Activated T-helper 1 cell treated with anti-CD3 and anti-CD28 coated beads, Interleukin-2, amount 50 U/mL, for 16 hours (primary cell): ENCODE measurements at regions not wholly inside any gene's neighbourhood (a gene's known extent, or its start where the extent isn't known, plus 50 kb on each side); places are given as distances from the start of the nearest gene placed in this dataset.

Experiments
- DNase-seq, 2 donors: peaks; one replicate each; pipeline ENCODE4 v3.0.0-alpha.2; 2020; ENCODE audit warnings: low read depth in 1 of 2, low spot score in 1 of 2

DNA sequence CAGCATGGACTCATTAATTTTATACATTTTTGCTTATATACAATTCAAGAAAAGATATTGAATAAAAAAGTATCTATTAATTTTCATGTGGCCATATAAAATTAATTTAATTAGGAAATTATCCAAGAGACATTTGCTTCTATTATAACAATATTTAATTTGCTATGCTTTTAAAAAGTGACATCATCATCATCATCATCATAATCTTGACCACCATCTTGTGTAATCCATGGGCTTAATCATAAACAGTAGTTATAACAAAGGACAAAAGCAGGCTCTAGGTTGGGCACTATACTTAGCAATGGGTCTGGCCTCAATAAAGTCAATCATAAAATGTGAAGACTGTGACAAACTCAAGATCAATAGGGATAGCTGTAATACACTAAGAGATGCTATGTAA lies 1031.6 kb downstream of the SLITRK1 start:
- DNase-seq: no peak

DNA sequence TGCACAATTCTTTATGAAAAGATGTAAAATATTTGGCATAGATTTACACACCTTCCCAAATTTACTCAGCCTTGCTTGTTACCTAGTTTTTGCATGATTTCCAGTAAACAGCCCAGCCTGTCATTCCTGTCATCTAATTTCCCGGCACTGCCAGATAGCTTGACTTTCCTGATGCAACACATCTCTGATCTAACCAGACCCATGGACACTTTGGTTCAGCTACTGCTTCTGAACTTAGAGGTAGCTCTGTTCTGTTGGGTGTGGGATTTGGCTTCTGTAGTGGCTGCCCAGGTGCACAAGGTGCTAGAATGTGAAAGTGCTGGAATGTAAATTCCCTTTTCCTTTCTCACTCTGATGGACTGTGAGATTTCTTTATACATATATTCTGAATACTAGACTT lies 1033.5 kb downstream of the SLITRK1 start:
- DNase-seq: no peak

DNA sequence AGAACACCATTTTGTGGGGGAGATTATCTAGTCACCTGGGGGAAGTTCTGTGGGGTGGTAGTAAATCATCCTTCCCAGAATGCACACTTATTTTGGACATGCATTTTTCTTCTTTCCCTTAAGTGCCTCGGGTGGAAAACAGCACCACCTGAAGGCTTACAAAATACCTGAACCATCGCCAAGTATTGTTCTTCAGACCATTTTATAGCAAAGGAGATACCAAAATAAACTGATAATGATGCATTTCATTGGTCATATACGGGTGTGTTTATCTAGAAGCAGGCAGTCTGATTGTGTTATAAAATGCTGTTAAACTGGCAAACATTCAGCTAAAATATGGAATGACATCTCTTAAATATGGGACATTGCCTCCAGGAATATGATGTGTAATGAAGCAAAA lies 1034.7 kb downstream of the SLITRK1 start:
- no peak for DNase-seq

DNA sequence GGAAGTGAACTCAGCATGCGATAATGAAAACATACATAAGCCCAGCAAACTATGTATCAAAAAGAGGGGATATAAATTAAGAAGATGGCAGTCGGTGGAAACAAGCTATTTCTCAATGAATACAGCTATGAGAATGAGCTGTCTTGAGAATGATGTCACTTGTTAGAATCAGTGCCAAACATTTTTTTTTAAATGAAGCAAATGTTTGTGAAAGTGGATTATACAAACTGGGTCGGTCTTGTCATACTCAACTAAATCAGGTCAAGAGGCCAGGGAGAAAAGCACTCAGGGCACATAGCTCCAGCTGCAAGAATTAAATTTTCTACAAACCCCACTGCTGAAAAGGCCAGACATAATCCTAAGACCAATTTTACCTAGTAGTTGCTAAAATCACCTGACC lies 1048.4 kb downstream of the SLITRK1 start:
- no peak for DNase-seq

DNA sequence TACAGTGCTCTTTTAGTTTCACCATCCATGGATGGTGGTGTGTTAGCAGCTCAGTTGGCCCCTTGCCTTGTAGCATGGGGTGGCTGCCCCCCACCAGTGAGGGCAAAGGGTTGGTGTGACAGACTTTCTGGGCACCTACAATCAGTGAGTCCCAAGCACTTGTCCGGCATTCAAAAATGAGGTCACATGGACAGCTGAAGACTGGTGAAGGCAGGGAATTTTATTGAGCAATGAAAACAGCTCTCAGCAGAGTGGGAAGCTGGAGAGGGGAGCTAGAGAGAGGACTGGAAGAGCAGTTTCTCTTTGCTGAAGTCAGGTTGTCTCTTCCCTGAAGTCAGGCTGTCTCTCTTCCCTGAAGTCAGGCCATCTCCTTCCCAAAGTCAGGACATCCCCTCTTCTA lies 1053.2 kb downstream of the SLITRK1 start:
- DNase-seq: no peak

DNA sequence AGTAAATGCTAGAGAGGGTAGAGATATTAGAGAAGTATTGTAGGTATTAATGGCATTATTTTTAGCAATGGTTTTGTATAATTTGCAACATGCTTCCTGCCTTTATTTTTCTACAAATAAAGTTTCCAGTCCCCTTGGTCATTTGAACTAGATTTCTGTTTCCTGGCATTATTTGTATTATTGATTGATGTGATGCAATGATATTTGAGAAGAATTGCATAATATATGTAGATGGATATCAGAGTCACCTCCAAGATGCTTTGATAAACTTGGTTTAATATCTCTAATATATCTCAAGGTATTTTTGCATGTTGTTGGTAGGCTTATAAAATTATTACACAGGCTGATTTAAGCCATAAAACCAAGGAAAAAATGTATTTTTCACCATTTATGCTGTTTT lies 1054.5 kb downstream of the SLITRK1 start:
- no peak for DNase-seq

- no peak for DNase-seq
These were observed 1059.3 kb downstream of the SLITRK1 start for GRCh38 chr13:82822935-82823334.

DNA sequence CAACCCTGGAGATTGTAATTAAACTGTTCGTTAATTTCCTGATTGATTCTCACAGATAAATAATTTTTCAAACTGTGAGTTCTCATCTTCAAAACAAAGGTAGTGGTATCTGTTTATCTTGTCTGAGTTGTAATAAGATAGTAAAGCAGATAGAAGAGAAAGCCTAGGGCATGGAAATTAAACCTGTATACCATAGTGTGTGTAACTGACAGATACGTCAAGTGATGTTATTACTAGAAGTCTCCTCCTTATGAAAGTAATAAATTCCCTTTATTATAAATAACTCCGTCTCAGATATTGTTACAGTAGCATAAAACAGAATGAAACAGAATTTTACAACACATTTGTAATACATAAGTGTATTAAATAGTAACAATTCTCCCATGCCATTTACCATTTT lies 1065.1 kb downstream of the SLITRK1 start:
- DNase-seq: no peak

DNA sequence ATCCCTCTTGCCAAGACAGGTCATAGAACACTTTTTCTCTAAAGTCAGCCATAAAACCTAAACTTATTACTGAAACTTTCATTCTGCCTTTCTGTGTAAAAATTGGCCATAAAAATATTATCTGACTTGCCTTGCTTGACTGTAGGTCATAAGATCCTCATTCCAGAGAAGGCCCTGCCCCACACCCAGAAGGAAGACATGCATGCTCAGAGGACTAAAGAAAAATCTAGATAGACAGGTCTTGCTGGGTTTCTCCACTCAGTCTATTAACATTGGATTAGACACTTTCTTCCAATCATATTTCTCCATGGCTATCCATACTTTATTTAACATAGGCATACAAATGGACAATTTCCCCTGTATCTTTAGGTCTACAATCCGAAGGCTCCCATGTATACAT lies 1066.5 kb downstream of the SLITRK1 start:
- DNase-seq: no peak

GRCh38 chr13:82803341-82803740 lies 1078.9 kb downstream of the SLITRK1 start:
- DNase-seq: no peak

GRCh38 chr13:82802528-82802927 lies 1079.7 kb downstream of the SLITRK1 start:
- DNase-seq: no peak

DNA sequence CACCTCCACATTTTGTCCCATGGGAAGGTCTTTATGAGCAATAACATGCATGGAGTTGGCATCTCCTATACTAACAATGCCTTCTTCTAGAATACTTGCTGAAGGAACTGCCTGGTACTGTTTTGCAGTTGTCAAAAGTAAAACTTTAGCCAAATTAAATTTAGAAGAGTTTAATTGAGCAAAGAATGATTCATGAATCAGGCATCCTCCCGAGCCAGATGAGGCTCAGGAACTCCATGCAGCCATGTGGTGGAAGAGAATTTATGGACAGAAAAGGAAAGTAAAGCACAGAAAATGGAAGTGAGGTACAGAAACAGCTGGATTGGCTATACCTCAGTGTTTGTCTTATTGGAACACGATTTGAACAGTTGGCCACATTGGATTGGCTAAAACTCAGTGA lies 1081.9 kb downstream of the SLITRK1 start:
- DNase-seq: no peak

- DNase-seq: no peak
These were observed 1084.4 kb downstream of the SLITRK1 start for GRCh38 chr13:82797876-82798275.

- DNase-seq: no peak
These were observed 1091.2 kb downstream of the SLITRK1 start for GRCh38 chr13:82791035-82791434.

DNA sequence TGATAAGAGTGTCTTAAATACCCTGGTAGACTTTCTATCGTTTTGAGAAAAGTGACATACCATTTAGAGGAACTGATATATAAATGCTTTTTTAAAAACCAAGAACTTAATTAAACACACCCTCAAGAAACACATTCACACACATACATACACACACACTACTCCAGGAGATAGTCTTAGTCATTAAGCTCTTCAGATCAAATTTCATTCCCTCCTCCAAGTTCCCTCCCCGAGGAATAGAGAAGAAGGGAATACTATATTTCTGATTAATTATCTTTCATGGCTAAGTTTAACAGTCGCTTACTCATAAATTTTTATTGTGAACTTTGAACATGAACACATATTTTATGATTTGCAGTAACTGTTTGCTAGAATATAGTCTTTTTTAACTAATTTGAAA lies 1109.5 kb downstream of the SLITRK1 start:
- DNase-seq: no peak

- no peak for DNase-seq
These were observed 1115.4 kb downstream of the SLITRK1 start for GRCh38 chr13:82766732-82767321.

GRCh38 chr13:82758044-82758443 lies 1124.2 kb downstream of the SLITRK1 start:
- no peak for DNase-seq

- DNase-seq: no peak
These were observed 1131.1 kb downstream of the SLITRK1 start for GRCh38 chr13:82751206-82751605.

DNA sequence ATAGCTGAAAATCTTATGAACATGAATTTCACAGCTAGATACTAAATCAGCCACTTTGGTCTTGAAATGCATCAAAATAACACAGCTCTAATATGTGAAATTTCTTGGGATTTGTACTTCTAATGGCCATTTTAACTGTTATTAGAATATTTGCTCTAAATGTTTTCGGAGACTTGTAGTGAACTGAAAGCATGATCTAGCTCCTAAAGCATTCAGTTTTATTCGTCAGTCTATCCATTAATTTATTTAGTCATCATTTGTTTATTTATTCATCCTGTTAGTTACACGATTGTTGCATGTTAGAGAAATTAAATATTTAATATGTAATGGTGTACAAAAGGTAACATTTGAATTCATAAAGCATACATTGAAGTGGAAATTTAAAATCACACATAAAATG lies 1132.7 kb downstream of the SLITRK1 start:
- DNase-seq: no peak

GRCh38 chr13:82747958-82748357 lies 1134.3 kb downstream of the SLITRK1 start:
- no peak for DNase-seq

DNA sequence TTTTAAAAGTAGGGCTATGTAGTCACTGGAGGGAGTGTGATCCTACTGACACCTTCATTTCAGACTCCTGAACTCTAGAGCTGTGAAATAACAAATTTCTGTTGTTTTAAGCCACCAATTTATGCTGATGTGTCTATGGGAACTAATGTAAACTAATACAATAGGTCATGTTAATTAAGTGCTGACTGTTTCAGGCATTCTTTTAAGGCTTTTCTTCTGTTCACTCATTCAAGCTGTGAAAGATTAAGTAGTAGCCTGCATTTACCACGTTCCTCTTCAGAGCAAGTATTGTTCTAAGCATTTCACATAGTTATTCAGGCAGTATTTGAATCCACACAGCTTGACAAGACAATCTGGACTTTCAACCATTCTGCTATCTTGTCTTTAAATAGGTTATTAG lies 1135.0 kb downstream of the SLITRK1 start:
- no peak for DNase-seq

- no peak for DNase-seq
These were observed 1141.8 kb downstream of the SLITRK1 start for GRCh38 chr13:82740442-82740841.

- no peak for DNase-seq
These were observed 1142.4 kb downstream of the SLITRK1 start for GRCh38 chr13:82739881-82740280.

- DNase-seq: no peak
These were observed 1152.9 kb downstream of the SLITRK1 start for GRCh38 chr13:82729401-82729800.
